SK-N-SH (cell line): ENCODE measurements at regions not wholly inside any gene's neighbourhood (a gene's known extent, or its start where the extent isn't known, plus 50 kb on each side); places are given as distances from the start of the nearest gene placed in this dataset.

Experiments
- CTCF ChIA-PET: fragments of 300-600, 350-600 bp; formaldehyde crosslinking; extraction: SDS; loops from one replicate; lab custom pipeline; 2021; lab: Yijun Ruan, JAX
- POLR2A ChIA-PET: fragments of 350-600 bp; sonication (Branson Sonifier 250); formaldehyde crosslinking; extraction: SDS; loops from one replicate; lab custom pipeline; 2020; ENCODE audit warnings: antibody characterized with exemption, inconsistent platforms; lab: Yijun Ruan, JAX
- DNase-seq: peaks from one replicate; pipeline ENCODE4 v3.0.0; 2012
- H2AFZ ChIP-seq: fragments of 200-600 bp; sonication (generic); 2 replicates; pipeline ENCODE4 v1.8.1; 2016; ENCODE audit warnings: antibody characterized with exemption, mild to moderate bottlenecking, low read depth
- H3F3A ChIP-seq: fragments of 200-600 bp; sonication (generic); replicated peaks from 2 replicates; pipeline ENCODE3; 2016; ENCODE audit warnings: antibody characterized with exemption, mild to moderate bottlenecking; ENCODE audit not compliant: insufficient read depth
- H3K27ac ChIP-seq, 2 experiments: fragments of 200-500 bp in 1 of 2; fragments of 200-600 bp in 1 of 2; sonication (Bioruptor generic) in 1 of 2; sonication (generic), shearing (Covaris generic) in 1 of 2; 2 replicates each; pipeline versions ENCODE4 v1.5.1 to v1.6.1; 2014 to 2016; ENCODE audit warnings: low read depth in 2 of 2, inconsistent platforms in 1 of 2, low read length in 1 of 2, mild to moderate bottlenecking in 1 of 2, mixed read lengths in 1 of 2
- H3K27me3 ChIP-seq: fragments of 200-600 bp; sonication (generic), shearing (Covaris generic); 2 replicates; pipeline ENCODE4 v1.6.1; 2016; ENCODE audit warnings: mixed run types; ENCODE audit not compliant: insufficient read depth
- H3K36me3 ChIP-seq, 2 experiments: fragments of 200-500 bp in 1 of 2; fragments of 200-600 bp in 1 of 2; sonication (Bioruptor generic) in 1 of 2; sonication (generic) in 1 of 2; replicated peaks in 1 of 2; 2 replicates each; pipeline versions ENCODE3 to v1.5.1; 2014 to 2016; ENCODE audit warnings: low read length in 1 of 2, mild to moderate bottlenecking in 1 of 2; ENCODE audit not compliant: insufficient read depth in 2 of 2, control insufficient read depth in 1 of 2
- H3K4me1 ChIP-seq, 2 experiments: fragments of 200-500 bp in 1 of 2; fragments of 200-600 bp in 1 of 2; sonication (Bioruptor generic) in 1 of 2; sonication (generic), shearing (Covaris generic) in 1 of 2; 2 replicates each; pipeline versions ENCODE4 v1.5.1 to v1.6.1; 2014 to 2016; ENCODE audit warnings: low read depth in 1 of 2, low read length in 1 of 2, mixed run types in 1 of 2; ENCODE audit not compliant: insufficient read depth in 2 of 2, control insufficient read depth in 1 of 2
- H3K4me2 ChIP-seq: fragments of 200-600 bp; sonication (generic), shearing (Covaris generic); 2 replicates; pipeline ENCODE4 v1.6.1; 2017; ENCODE audit warnings: mixed run types
- H3K4me3 ChIP-seq, 2 experiments: fragments of 200-500 bp in 1 of 2; fragments of 200-600 bp in 1 of 2; sonication (Bioruptor generic) in 1 of 2; sonication (generic), shearing (Covaris generic) in 1 of 2; 2 replicates each; pipeline versions ENCODE4 v1.5.1 to v1.8.1; 2014 to 2016; ENCODE audit warnings: low read depth in 2 of 2, inconsistent platforms in 1 of 2, low read length in 1 of 2, mild to moderate bottlenecking in 1 of 2, mixed read lengths in 1 of 2, moderate library complexity in 1 of 2
- H3K79me2 ChIP-seq: fragments of 200-600 bp; sonication (generic); 2 replicates; pipeline ENCODE4 v1.8.1; 2017; ENCODE audit warnings: mild to moderate bottlenecking; ENCODE audit not compliant: insufficient read depth
- H3K9ac ChIP-seq: fragments of 200-600 bp; sonication (generic); 2 replicates; pipeline ENCODE4 v1.6.1; 2017; ENCODE audit warnings: mixed run types
- H3K9me2 ChIP-seq: fragments of 200-600 bp; sonication (generic); 2 replicates; pipeline ENCODE4 v1.6.1; 2017; ENCODE audit warnings: mixed run types
- H3K9me3 ChIP-seq: fragments of 200-600 bp; sonication (generic); 2 replicates; pipeline ENCODE4 v1.6.1; 2017; ENCODE audit warnings: mixed run types, mild to moderate bottlenecking, moderate library complexity
- H4K20me1 ChIP-seq: fragments of 200-600 bp; sonication (generic); 2 replicates; pipeline ENCODE4 v1.6.1; 2017; ENCODE audit warnings: mild to moderate bottlenecking, mixed run types; ENCODE audit not compliant: insufficient read depth
- CHD2 ChIP-seq: fragments of 150-350 bp; IDR thresholded peaks from 2 replicates; pipeline ENCODE4 v1.6.1; 2018; ENCODE audit warnings: low read length; ENCODE audit not compliant: partially characterized antibody
- ELF1 ChIP-seq: IDR thresholded peaks from 2 replicates; pipeline ENCODE4 v1.4.0; 2012
- FOSL2 ChIP-seq: IDR thresholded peaks from 2 replicates; pipeline ENCODE4 v1.4.0; 2012; ENCODE audit warnings: low read depth, mild to moderate bottlenecking, moderate library complexity, borderline replicate concordance
- FOXM1 ChIP-seq: IDR thresholded peaks from 2 replicates; pipeline ENCODE4 v1.4.0; 2012; ENCODE audit warnings: low read depth, mild to moderate bottlenecking
- JUND ChIP-seq: IDR thresholded peaks from 2 replicates; pipeline ENCODE4 v1.4.0; 2012
- MXI1 ChIP-seq: IDR thresholded peaks from 2 replicates; pipeline ENCODE4 v1.6.1; 2012; ENCODE audit warnings: mild to moderate bottlenecking, low read depth, low read length, improper control_type of control experiment
- NFIC ChIP-seq: IDR thresholded peaks from 2 replicates; pipeline ENCODE4 v1.4.0; 2012; ENCODE audit warnings: borderline replicate concordance
- NRF1 ChIP-seq: IDR thresholded peaks from 2 replicates; pipeline ENCODE4 v1.6.1; 2012; ENCODE audit warnings: low read depth, mild to moderate bottlenecking, low read length
- PBX3 ChIP-seq: IDR thresholded peaks from 2 replicates; pipeline ENCODE4; 2012
- POLR2AphosphoS5 ChIP-seq: IDR thresholded peaks from 2 replicates; pipeline ENCODE4 v1.6.1; 2012; ENCODE audit warnings: low read depth, low read length
- RXRA ChIP-seq: IDR thresholded peaks from 2 replicates; pipeline ENCODE4 v1.4.0; 2012; ENCODE audit warnings: low read depth, mild to moderate bottlenecking, borderline replicate concordance
- SMC3 ChIP-seq: IDR thresholded peaks from 2 replicates; pipeline ENCODE4 v1.6.1; 2012; ENCODE audit warnings: low read depth, low read length, improper control_type of control experiment
- TAF1 ChIP-seq: IDR thresholded peaks from 2 replicates; pipeline ENCODE4 v1.6.1; 2012; ENCODE audit warnings: low read depth, mild to moderate bottlenecking, low read length, moderate library complexity, borderline replicate concordance
- TCF12 ChIP-seq: IDR thresholded peaks from 2 replicates; pipeline ENCODE4 v1.4.0; 2012
- WGBS: methylation state at CpG from one replicate; pipeline ENCODE4 v1.1.6; 2017; ENCODE audit warnings: low lambda C conversion rate; 5-methylcytosine and 5-hydroxymethylcytosine counted together
- TF ChIP-seq, protein P1 (sequence below): IDR thresholded peaks from 2 replicates; pipeline ENCODE4 v1.4.0; 2012; ENCODE audit warnings: low read depth, borderline replicate concordance
- TF ChIP-seq, protein P2 (sequence below): IDR thresholded peaks from 2 replicates; pipeline ENCODE4 v1.4.0; 2012; ENCODE audit warnings: low read depth, borderline replicate concordance

DNA sequence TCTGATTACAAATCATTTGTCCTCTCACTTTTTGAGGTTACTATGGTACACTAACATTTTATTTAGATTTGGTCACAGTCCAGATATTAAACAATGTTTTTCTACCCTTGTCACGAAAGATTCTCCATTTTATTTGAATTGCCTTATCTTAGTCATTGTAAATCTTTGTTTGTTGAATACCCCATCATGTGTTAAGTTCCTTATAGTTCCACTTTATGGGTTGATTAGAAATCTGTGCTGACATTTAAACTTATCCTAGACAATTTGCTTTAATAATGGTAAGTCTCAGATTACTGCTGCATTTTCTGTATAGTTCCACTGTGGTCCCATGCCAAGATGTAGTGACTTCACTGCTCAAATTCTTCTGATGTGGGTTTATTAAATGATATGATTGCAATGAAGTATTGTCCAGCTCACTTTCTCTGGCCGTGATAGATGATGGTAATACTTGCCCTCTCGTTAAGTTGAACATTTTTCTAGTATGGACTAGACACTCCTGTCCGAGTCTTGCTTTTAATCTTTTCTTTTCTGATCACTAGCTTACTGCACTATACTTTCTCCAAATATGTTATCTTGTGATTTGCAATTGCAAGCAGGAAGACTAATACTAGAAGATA, 1107.3 kb downstream of the SLC6A15 start:
- CTCF ChIA-PET, result interaction anchor here (0.7 kb wide), 1 partner anchor 375 kb away, joined by 3 read pairs; no protein-coding TSS in a partner anchor
- no peak for DNase-seq
- no peaks in the 10 kb centered on the region for H3K36me3 ChIP-seq
- H4K20me1 ChIP-seq, result no peaks in the 10 kb centered on the region
- H3K4me2 ChIP-seq, result no peak overlapping the region
- H3K9me2 ChIP-seq, result no peaks in the 10 kb centered on the region
- H3K79me2 ChIP-seq, result no peaks in the 10 kb centered on the region
- no peak overlapping the region for H3K4me3 ChIP-seq
- no peaks in the 10 kb centered on the region; a peak in 1 of 4 replicates for H3K4me1 ChIP-seq
- H3K27ac ChIP-seq, result no peak overlapping the region
- no peaks in the 10 kb centered on the region for H3K9me3 ChIP-seq
- no peak overlapping the region for H3K9ac ChIP-seq
- 53% methylated on average over 4 of the region's 4 CpGs for WGBS
- TF ChIP-seq JUND, result 0 out of 2 replicates have a peak, but pooled peaks have one; percentile 9
- TF ChIP-seq NFIC, result peak; percentile 35
- TF ChIP-seq, protein P1, sequence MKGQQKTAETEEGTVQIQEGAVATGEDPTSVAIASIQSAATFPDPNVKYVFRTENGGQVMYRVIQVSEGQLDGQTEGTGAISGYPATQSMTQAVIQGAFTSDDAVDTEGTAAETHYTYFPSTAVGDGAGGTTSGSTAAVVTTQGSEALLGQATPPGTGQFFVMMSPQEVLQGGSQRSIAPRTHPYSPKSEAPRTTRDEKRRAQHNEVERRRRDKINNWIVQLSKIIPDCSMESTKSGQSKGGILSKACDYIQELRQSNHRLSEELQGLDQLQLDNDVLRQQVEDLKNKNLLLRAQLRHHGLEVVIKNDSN, result no peak
- no peak for TF ChIP-seq ELF1
- TF ChIP-seq FOSL2, result no peak
- TF ChIP-seq POLR2AphosphoS5, result no peak
- TF ChIP-seq TAF1, result no peak
- TF ChIP-seq TCF12, result peak; percentile 19; the same call in 1 of the 2 replicates
- peak; percentile 54 for TF ChIP-seq PBX3
- TF ChIP-seq FOXM1, result no peak
- no peak for TF ChIP-seq SMC3
- TF ChIP-seq MXI1, result no peak
- TF ChIP-seq, protein P2, sequence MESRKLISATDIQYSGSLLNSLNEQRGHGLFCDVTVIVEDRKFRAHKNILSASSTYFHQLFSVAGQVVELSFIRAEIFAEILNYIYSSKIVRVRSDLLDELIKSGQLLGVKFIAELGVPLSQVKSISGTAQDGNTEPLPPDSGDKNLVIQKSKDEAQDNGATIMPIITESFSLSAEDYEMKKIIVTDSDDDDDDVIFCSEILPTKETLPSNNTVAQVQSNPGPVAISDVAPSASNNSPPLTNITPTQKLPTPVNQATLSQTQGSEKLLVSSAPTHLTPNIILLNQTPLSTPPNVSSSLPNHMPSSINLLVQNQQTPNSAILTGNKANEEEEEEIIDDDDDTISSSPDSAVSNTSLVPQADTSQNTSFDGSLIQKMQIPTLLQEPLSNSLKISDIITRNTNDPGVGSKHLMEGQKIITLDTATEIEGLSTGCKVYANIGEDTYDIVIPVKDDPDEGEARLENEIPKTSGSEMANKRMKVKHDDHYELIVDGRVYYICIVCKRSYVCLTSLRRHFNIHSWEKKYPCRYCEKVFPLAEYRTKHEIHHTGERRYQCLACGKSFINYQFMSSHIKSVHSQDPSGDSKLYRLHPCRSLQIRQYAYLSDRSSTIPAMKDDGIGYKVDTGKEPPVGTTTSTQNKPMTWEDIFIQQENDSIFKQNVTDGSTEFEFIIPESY, result no peak
- TF ChIP-seq RXRA, result no peak
- no peak for TF ChIP-seq NRF1
- TF ChIP-seq CHD2, result no peak
- H3K27me3 ChIP-seq, result no peaks in the 10 kb centered on the region
- H2AFZ ChIP-seq, result no peak overlapping the region
- no peaks in the 10 kb centered on the region for H3F3A ChIP-seq
- POLR2A ChIA-PET, result no interaction called here

- Histone ChIP-seq H3K36me3 (no peaks in the 10 kb centered on the region), H3F3A (no peaks in the 10 kb centered on the region)
- TF ChIP-seq, protein P2, result no peak
- TF ChIP-seq JUND, result no peak
- TF ChIP-seq, all 33 proteins: peak for 0
- Histone ChIP-seq H3K27ac (no peak overlapping the region; a peak in 1 of 4 replicates), H3K4me1 (no peaks in the 10 kb centered on the region; a peak in 1 of 4 replicates), H3K27me3 (no peaks in the 10 kb centered on the region), H3K9ac (no peak overlapping the region), H3K4me3 (no peak overlapping the region), H3K9me3 (no peaks in the 10 kb centered on the region), H3K9me2 (no peaks in the 10 kb centered on the region), H3K79me2 (no peaks in the 10 kb centered on the region), H2AFZ (no peak overlapping the region), H3K4me2 (no peak overlapping the region), H4K20me1 (no peaks in the 10 kb centered on the region)
- ChIA-PET CTCF (no interaction called here), POLR2A (no interaction called here)
- DNase-seq, result peak; percentile 5
Observed at GRCh38 chr12:83801972-83802371, 1110.6 kb downstream of the SLC6A15 start.
